HG02840 (cell line): ENCODE measurements at regions not wholly inside any gene's neighbourhood (a gene's known extent, or its start where the extent isn't known, plus 50 kb on each side); places are given as distances from the start of the nearest gene placed in this dataset.
"Not testable (repeated sequence)": the region's sequence is repeated elsewhere in the genome, so short reads cannot be mapped to it uniquely, and the experiment has no call there.

ENCODE experiments used
- ATAC-seq: cut with Tn5 transposase; IDR thresholded peaks from one replicate; pipeline ENCODE4 v1.9.1; 2021; ENCODE audit warnings: mild to moderate bottlenecking, moderate library complexity, moderate number of reproducible peaks; ENCODE audit not compliant: unreplicated experiment, low FRiP score

GRCh38 chr1:168461108-168461507, 82.7 kb downstream of the XCL2 start:
- ATAC-seq: not testable (repeated sequence)

DNA sequence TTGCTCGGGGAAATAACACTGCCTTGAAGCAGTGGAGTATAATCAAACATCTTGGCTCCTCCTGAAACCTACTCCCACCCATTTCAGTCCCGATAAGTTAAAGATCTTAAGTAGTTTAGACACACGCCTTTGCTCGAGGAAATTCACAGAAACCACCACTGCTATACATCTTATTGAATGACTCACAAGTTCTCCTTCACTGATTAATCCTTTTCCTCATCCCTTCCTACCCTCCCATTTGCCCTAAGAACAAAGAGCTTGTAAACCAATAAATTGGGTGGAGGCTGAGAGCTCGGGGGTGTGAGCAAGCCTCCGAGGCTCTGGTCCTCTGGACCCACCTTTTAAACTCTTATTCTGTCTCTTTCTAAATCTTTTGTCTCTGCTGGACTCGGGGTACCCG, 86.5 kb downstream of the XCL2 start:
- ATAC-seq: not testable (repeated sequence)

DNA sequence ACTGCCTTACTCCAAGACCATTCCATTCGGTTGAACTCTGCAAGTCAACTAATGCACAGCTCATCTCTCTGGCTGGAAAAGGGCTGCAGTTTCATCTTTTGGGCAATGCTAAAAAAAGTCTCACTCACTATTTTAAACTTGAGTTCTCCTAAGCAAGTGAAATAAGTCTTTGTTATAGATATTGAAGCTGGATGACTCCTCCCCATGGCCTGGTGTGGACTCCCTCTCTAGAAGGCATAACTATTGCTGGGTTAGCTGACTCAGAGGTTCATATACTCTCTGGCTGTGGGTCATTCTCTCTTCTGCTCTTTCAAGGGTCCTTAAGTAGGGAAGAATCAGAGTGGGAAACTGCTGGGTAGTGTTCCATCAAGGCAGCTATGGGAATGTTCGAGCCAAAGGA, 88.0 kb downstream of the XCL2 start:
- no peak for ATAC-seq

DNA sequence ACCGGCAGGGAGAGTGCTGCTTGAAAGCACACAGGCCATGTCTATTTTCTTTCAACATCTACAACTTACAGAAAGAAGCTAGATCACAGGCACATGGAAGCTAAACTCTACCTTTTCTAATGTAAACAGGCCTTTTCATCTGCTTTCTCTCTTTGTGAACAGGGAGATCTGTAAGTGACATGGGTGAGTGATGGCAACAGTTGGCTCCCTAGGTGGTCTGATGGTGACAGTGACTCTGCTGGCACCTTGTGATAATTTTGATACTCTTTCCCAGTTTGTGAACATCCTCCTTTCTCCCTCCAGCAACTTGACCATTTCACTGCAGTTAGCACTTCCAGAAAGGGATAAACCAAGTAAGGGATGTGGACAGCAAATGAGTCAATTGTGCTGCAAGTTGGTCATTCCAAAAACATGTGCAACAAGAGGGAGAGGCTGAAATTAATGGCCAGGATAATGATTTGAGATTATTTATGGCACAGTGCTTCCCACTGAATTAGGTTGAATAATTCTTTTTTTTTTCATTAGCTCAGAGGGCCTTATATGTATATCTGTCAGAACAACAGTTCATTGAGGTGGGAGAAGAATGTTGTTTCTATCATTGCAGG, 89.5 kb downstream of the XCL2 start:
- no peak for ATAC-seq

GRCh38 chr1:168453056-168453455, 90.7 kb downstream of the XCL2 start:
- ATAC-seq: no peak

- ATAC-seq: no peak
Observed at GRCh38 chr1:168452329-168452728, 91.5 kb downstream of the XCL2 start.

GRCh38 chr1:168447871-168448270, 95.9 kb downstream of the XCL2 start:
- ATAC-seq: no peak

DNA sequence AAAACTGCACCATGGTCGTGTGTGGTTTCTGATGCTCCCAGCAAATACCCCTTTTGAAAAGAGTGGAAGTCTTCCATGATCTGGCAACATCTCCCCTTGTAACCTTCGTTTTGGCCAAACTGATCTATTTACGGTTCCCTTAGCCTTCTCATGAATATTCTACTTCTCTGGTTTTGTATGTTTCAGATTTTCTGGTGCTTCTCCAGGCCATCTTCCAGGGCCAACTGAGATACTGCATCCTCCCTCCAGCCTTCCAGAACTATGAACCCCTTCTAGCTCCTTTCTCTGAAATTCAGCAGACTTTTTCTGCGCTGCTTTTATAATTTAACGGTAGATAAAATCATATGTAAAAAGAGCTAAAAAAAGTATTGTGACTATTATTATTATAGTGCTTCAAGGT, 97.7 kb downstream of the XCL2 start:
- no peak for ATAC-seq

DNA sequence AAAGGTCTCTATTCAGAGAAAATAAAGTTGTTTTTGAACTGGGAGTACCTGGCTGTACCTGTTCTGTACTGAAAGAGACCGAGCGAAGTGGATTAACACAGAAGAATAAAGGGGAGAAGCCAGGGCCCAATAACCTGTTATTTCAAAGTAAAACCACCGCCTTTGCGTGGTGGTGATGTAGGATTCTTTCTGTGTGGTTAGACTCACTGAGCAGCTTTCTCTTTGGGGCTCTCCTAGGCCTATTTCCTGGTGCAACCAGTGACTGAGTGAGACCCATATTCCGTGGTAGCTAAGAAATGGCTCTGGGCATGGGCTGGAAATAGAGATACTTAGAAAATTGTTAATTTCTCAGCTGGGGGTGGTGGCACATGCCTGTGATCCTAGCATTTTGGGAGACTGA, 99.9 kb downstream of the XCL2 start:
- no peak for ATAC-seq

DNA sequence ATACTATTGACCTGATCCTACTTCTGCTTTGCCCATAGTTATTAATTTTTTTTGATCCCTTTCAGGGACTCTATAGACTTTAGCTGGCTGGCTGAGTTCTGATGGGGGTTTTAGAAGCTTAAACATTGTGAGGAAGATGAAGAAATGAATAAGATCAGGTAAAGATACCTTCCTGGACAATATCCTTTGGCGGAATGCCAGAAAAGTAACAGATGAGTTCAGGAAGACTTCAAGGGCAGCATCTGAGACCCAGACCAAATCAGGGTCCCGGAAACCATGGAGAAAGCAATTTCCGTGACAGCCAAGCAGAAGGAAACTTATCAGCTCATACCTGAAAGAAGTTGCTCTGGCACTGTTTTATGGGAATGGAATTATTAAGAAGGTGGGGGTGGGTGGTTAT, 100.4 kb downstream of the XCL2 start:
- ATAC-seq: no peak

GRCh38 chr1:168442931-168443330, 100.9 kb downstream of the XCL2 start:
- no peak for ATAC-seq

GRCh38 chr1:168441745-168442144, 102.1 kb downstream of the XCL2 start:
- ATAC-seq: no peak

GRCh38 chr1:168439456-168440375, 104.1 kb downstream of the XCL2 start:
- peak; percentile 74 for ATAC-seq

DNA sequence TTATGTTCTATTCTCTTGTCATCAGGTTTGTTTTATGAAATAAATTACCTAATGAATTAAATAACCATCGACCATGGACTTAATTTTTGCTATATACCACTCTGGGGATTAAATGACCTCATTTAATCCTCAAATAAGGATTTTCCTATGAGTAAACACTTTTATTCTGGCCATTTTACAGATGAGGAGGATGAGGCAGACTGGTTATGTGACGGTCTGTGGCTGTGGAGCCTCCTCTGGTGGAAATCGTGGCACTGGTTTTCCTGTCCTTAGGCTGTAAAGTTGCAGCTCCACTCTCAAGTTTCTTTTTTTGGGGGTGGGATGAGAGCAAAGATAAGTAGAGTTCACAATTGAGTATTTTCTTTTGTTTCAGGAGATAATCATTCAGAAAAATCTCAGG, 105.2 kb downstream of the XCL2 start:
- no peak for ATAC-seq

- ATAC-seq: no peak
Observed at GRCh38 chr1:168437821-168438220, 106.0 kb downstream of the XCL2 start.

- ATAC-seq: no peak
Observed at GRCh38 chr1:168435439-168435838, 108.4 kb downstream of the XCL2 start.

- ATAC-seq: no peak
Observed at GRCh38 chr1:168433238-168433637, 110.6 kb downstream of the XCL2 start.

- no peak for ATAC-seq
Observed at GRCh38 chr1:168431882-168432281, 111.9 kb downstream of the XCL2 start.

DNA sequence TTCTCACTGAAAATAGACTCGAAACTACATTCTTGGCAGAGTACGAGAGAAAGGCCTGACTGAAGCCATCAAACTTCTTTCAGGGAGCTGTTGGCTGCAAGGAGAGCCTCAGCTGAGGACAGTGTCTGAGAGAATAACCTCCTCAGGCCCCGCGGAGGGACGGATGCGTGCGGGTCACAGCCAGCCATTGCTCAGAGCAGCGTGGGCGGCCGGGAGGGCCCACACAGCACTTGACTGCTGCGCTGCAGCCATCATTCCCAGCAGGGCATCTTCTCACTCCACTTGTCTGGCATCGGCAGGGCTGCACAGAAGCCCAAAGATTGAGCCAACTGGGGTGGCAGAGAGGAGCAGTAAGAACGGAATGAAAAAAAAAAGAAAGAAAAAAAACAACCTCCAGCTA, 113.5 kb downstream of the XCL2 start:
- no peak for ATAC-seq

DNA sequence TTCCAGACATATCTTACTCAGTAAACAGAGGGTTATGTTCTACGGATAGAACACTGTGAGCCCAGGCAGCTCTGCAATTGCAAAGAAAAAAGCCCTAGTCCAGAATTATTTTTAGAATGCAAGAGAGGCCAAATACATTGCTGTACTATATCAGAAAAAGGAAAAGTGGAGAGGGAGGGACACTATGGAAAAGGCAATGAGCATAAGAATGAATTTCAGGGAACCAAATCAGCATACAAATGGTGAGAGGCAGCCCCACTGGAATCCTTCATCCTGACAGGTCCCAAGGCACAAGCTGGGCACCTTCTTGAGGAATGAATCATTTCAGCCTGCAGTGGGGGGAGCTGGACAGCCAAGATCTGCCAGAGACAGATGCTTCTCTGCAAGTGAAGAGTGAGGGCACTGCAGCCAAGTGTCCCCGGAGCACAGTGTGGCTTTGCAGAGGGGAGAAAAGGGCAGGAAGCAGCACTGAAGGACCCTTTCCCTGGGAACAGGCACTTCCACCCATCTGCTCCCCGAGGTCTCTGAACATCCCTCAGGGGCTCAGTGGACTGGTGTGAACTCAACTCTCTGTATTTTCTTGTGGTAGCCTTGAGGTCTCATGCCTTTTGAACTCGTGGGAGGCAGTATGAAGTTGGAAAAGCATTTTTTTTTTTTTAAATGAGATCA, 115.6 kb downstream of the XCL2 start:
- no peak for ATAC-seq

DNA sequence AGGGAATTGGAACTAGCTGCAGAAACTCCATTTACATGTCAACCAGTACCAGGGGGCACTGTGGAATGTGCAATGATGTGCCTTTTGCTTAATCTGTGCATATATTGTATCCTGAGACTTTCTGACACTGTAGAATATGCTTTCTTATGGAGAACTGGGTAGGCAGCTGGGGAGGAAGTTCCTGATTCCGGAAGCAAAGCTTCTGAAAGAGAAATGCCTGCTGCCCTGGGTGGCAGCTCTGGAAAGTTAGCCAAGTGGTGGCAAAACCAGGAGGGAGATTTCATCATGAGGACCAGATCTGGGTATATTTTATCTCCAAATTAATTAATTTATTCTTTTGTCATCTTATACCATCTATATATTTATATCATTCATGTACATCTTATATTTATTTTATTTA, 116.7 kb downstream of the XCL2 start:
- ATAC-seq: no peak
